SK-N-SH treated with all-trans-retinoic acid at 6 μM for 48 hours (cell line): ENCODE measurements at regions not wholly inside any gene's neighbourhood (a gene's known extent, or its start where the extent isn't known, plus 50 kb on each side); places are given as distances from the start of the nearest gene placed in this dataset.
"Not testable (repeated sequence)": the region's sequence is repeated elsewhere in the genome, so short reads cannot be mapped to it uniquely, and the experiment has no call there.

Source experiments
- ATAC-seq: fragments of 200-7000 bp; cut with Tn5 transposase; 3 replicates; pipeline ENCODE4 v1.9.1; 2020; ENCODE audit warnings: mild to moderate bottlenecking, moderate library complexity
- ARNTL ChIP-seq: fragments of 450-650 bp; formaldehyde crosslinking; IDR thresholded peaks from 2 replicates; pipeline ENCODE4 v1.5.0; 2020; ENCODE audit warnings: low read depth, mild to moderate bottlenecking, moderate library complexity, borderline replicate concordance
- CSDC2 ChIP-seq: fragments of 250-450 bp; sonication (Bioruptor Pico); IDR thresholded peaks from 2 replicates; pipeline ENCODE4 v1.5.0; 2020; ENCODE audit warnings: mild to moderate bottlenecking, moderate library complexity
- ESRRG ChIP-seq: fragments of 250-450 bp; sonication (Bioruptor Pico); IDR thresholded peaks from 2 replicates; pipeline ENCODE4 v1.6.1; 2021; ENCODE audit warnings: mild to moderate bottlenecking
- GLIS3 ChIP-seq: fragments of 250-450 bp; sonication (Bioruptor Pico); IDR thresholded peaks from 2 replicates; pipeline ENCODE4 v1.5.0; 2020; ENCODE audit warnings: mild to moderate bottlenecking, moderate library complexity
- PPARA ChIP-seq: fragments of 250-450 bp; sonication (Bioruptor Pico); IDR thresholded peaks from 2 replicates; pipeline ENCODE4 v1.5.0; 2020; ENCODE audit warnings: mild to moderate bottlenecking, borderline replicate concordance
- RARB ChIP-seq: fragments of 250-450 bp; sonication (Bioruptor Pico); IDR thresholded peaks from 2 replicates; pipeline ENCODE4 v1.8.0; 2021; ENCODE audit warnings: mild to moderate bottlenecking, moderate library complexity
- TCF4 ChIP-seq: fragments of 250-450 bp; sonication (Bioruptor Pico); IDR thresholded peaks from 2 replicates; pipeline ENCODE4 v1.8.0; 2021; ENCODE audit warnings: mild to moderate bottlenecking, moderate library complexity, borderline replicate concordance
- TOX ChIP-seq: fragments of 250-450 bp; sonication (Bioruptor Pico); IDR thresholded peaks from 2 replicates; pipeline ENCODE4 v1.8.0; 2021; ENCODE audit warnings: mild to moderate bottlenecking, moderate library complexity, borderline replicate concordance
- ZC3H10 ChIP-seq: fragments of 250-450 bp; sonication (Bioruptor Pico); IDR thresholded peaks from 2 replicates; pipeline ENCODE4 v1.5.1; 2021; ENCODE audit warnings: mild to moderate bottlenecking, moderate library complexity
- ZFP3 ChIP-seq: fragments of 250-450 bp; sonication (Bioruptor Pico); IDR thresholded peaks from 2 replicates; pipeline ENCODE4 v1.5.0; 2020; ENCODE audit warnings: mild to moderate bottlenecking, moderate library complexity
- ZFP30 ChIP-seq: fragments of 450-650 bp; formaldehyde crosslinking; IDR thresholded peaks from 2 replicates; pipeline ENCODE4 v1.5.0; 2022; ENCODE audit warnings: mild to moderate bottlenecking, moderate library complexity
- ZNF565 ChIP-seq: fragments of 450-650 bp; formaldehyde crosslinking; conservative IDR thresholded peaks from 2 replicates; pipeline ENCODE4 v1.5.0; 2020; ENCODE audit warnings: low read depth, mild to moderate bottlenecking, moderate library complexity
- ZNF70 ChIP-seq: fragments of 450-650 bp; formaldehyde crosslinking; IDR thresholded peaks from 2 replicates; pipeline ENCODE4 v1.5.0; 2020; ENCODE audit warnings: mild to moderate bottlenecking, moderate library complexity
- ZNF8 ChIP-seq: fragments of 450-650 bp; formaldehyde crosslinking; IDR thresholded peaks from 2 replicates; pipeline ENCODE4 v1.5.0; 2020; ENCODE audit warnings: mild to moderate bottlenecking, moderate library complexity
- TF ChIP-seq, protein P1 (sequence below): fragments of 250-450 bp; sonication (Bioruptor Pico); IDR thresholded peaks from 2 replicates; pipeline ENCODE4 v1.8.0; 2021; ENCODE audit warnings: low read depth, mild to moderate bottlenecking, moderate library complexity, borderline replicate concordance
- TF ChIP-seq, protein P2 (sequence below): fragments of 250-450 bp; sonication (Bioruptor Pico); IDR thresholded peaks from 2 replicates; pipeline ENCODE4 v1.5.1; 2021; ENCODE audit warnings: mild to moderate bottlenecking, moderate library complexity
- TF ChIP-seq, protein P3 (sequence below): fragments of 250-450 bp; sonication (Bioruptor Pico); IDR thresholded peaks from 2 replicates; pipeline ENCODE4 v1.5.1; 2020; ENCODE audit warnings: low read depth, mild to moderate bottlenecking, moderate library complexity
- TF ChIP-seq, protein P4 (sequence below): fragments of 250-450 bp; sonication (Bioruptor Pico); IDR thresholded peaks from 2 replicates; pipeline ENCODE4 v1.5.0; 2020; ENCODE audit warnings: mild to moderate bottlenecking, moderate library complexity
- TF ChIP-seq, protein P5 (sequence below): fragments of 250-450 bp; sonication (Bioruptor Pico); IDR thresholded peaks from 2 replicates; pipeline ENCODE4 v1.8.0; 2020; ENCODE audit warnings: mild to moderate bottlenecking, moderate library complexity, borderline replicate concordance

DNA sequence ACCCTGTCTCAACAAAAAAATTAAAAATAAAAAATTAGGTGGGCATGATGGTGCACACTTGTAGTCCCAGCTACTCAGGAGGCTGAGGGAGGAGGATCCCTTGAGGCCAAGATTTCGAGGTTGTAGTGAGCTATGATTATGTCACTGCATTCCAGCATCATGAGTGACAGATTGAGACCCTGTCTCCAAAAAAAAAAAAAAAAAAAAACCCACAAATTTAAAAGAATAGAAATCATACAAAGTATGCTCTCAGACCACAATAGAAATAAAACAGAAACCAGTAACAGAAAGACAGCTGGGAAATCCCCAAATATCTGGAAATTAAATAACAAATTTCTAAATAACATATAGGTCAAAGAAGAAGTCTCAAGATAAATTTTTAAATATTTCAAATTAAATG is 81.0 kb upstream of the HUWE1 start:
- TF ChIP-seq, protein P1, sequence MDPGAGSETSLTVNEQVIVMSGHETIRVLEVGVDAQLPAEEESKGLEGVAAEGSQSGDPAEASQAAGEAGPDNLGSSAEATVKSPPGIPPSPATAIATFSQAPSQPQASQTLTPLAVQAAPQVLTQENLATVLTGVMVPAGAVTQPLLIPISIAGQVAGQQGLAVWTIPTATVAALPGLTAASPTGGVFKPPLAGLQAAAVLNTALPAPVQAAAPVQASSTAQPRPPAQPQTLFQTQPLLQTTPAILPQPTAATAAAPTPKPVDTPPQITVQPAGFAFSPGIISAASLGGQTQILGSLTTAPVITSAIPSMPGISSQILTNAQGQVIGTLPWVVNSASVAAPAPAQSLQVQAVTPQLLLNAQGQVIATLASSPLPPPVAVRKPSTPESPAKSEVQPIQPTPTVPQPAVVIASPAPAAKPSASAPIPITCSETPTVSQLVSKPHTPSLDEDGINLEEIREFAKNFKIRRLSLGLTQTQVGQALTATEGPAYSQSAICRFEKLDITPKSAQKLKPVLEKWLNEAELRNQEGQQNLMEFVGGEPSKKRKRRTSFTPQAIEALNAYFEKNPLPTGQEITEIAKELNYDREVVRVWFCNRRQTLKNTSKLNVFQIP (CRISPR knock-in tag), result no peak
- TF ChIP-seq, protein P2, sequence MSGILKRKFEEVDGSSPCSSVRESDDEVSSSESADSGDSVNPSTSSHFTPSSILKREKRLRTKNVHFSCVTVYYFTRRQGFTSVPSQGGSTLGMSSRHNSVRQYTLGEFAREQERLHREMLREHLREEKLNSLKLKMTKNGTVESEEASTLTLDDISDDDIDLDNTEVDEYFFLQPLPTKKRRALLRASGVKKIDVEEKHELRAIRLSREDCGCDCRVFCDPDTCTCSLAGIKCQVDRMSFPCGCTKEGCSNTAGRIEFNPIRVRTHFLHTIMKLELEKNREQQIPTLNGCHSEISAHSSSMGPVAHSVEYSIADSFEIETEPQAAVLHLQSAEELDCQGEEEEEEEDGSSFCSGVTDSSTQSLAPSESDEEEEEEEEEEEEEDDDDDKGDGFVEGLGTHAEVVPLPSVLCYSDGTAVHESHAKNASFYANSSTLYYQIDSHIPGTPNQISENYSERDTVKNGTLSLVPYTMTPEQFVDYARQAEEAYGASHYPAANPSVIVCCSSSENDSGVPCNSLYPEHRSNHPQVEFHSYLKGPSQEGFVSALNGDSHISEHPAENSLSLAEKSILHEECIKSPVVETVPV (CRISPR knock-in tag), result no peak
- no peak for TF ChIP-seq ESRRG (CRISPR knock-in tag)
- TF ChIP-seq, protein P3, sequence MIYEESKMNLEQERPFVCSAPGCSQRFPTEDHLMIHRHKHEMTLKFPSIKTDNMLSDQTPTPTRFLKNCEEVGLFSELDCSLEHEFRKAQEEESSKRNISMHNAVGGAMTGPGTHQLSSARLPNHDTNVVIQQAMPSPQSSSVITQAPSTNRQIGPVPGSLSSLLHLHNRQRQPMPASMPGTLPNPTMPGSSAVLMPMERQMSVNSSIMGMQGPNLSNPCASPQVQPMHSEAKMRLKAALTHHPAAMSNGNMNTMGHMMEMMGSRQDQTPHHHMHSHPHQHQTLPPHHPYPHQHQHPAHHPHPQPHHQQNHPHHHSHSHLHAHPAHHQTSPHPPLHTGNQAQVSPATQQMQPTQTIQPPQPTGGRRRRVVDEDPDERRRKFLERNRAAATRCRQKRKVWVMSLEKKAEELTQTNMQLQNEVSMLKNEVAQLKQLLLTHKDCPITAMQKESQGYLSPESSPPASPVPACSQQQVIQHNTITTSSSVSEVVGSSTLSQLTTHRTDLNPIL (CRISPR knock-in tag), result no peak
- TF ChIP-seq, protein P4, sequence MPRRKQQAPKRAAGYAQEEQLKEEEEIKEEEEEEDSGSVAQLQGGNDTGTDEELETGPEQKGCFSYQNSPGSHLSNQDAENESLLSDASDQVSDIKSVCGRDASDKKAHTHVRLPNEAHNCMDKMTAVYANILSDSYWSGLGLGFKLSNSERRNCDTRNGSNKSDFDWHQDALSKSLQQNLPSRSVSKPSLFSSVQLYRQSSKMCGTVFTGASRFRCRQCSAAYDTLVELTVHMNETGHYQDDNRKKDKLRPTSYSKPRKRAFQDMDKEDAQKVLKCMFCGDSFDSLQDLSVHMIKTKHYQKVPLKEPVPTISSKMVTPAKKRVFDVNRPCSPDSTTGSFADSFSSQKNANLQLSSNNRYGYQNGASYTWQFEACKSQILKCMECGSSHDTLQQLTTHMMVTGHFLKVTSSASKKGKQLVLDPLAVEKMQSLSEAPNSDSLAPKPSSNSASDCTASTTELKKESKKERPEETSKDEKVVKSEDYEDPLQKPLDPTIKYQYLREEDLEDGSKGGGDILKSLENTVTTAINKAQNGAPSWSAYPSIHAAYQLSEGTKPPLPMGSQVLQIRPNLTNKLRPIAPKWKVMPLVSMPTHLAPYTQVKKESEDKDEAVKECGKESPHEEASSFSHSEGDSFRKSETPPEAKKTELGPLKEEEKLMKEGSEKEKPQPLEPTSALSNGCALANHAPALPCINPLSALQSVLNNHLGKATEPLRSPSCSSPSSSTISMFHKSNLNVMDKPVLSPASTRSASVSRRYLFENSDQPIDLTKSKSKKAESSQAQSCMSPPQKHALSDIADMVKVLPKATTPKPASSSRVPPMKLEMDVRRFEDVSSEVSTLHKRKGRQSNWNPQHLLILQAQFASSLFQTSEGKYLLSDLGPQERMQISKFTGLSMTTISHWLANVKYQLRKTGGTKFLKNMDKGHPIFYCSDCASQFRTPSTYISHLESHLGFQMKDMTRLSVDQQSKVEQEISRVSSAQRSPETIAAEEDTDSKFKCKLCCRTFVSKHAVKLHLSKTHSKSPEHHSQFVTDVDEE (CRISPR knock-in tag), result no peak
- no peak for TF ChIP-seq TOX (CRISPR knock-in tag)
- no peak for TF ChIP-seq ARNTL
- TF ChIP-seq ZNF8 (CRISPR knock-in tag), result no peak
- no peak for TF ChIP-seq ZNF70 (CRISPR knock-in tag)
- TF ChIP-seq ZFP3, result no peak
- TF ChIP-seq TCF4 (CRISPR knock-in tag), result no peak

DNA sequence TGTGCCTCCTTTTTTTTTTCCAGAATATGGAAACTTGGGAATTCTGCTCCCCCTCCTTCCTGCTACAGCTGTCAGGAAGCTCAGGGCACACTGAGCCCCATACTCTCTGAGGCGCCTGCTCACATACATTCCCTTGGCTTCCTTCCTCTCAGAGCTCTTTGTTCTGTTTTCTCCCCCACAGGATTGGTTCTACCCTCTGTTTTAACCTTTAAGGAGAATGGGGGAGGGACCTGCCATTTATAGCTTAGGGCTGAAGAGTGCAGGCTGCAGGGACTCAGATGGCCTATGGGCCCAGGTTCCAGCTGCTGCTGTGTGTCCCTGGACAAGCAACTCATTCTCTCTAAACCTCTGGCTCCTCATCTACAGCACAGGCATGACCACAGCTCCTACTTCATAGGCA is 70.7 kb upstream of the HUWE1 start:
- ATAC-seq, result not testable (repeated sequence)

More for the DNA sequence above, 81.0 kb upstream of the HUWE1 start:
- ATAC-seq, result no peak

DNA sequence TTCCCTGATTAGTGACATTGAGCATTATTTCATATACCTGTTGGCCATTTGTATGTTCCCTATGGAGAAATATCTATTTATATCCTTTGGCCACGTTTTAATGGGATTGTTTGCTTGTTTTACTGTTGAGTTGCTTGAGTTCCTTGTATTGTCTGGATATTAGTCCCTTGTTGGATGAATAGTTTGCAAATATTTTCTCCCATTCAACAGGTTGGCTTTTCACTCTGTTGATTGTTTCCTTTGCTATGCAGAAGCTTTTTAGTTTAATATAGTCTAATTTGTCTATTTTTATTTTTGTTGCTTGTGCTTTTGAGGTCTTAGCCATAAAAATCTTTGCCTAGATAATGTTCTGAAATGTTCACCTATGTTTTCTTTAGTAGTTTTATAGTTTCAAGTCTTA is 60.2 kb upstream of the HUWE1 start:
- TF ChIP-seq CSDC2 (CRISPR knock-in tag), result no peak
- TF ChIP-seq, protein P1 (CRISPR knock-in tag), result no peak
- TF ChIP-seq RARB (CRISPR knock-in tag), result no peak
- TF ChIP-seq GLIS3, result no peak
- no peak for TF ChIP-seq ZNF565
- no peak for TF ChIP-seq ZFP30 (CRISPR knock-in tag)
- TF ChIP-seq ZNF70 (CRISPR knock-in tag), result no peak
- TF ChIP-seq ZFP3, result no peak
- no peak for TF ChIP-seq ZNF8 (CRISPR knock-in tag)
- no peak for ATAC-seq

DNA sequence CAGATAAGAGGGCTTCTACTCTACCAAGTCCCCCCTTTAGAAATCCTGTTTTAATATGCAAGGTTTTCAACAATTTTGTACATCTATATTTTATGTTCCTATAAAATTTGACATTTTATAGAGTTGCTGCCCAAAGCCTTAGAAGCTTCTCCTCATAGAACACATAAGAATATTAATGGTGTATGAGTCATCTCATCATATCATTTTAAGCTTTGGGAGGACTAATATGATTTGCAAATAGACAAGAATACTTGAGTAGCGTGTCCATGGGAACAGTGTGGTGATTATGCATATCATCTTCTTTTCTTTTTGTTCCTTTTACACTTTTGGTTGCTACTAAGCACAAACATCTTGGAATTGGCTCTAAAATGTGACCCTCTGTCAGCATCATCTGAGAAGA is 56.7 kb upstream of the HUWE1 start:
- ATAC-seq, result no peak
- TF ChIP-seq RARB (CRISPR knock-in tag) (no peak), ZFP30 (CRISPR knock-in tag) (no peak), ZNF8 (CRISPR knock-in tag) (no peak), ESRRG (CRISPR knock-in tag) (no peak), ZC3H10 (CRISPR knock-in tag) (no peak), PPARA (no peak), ARNTL (no peak)
- TF ChIP-seq, protein P5, sequence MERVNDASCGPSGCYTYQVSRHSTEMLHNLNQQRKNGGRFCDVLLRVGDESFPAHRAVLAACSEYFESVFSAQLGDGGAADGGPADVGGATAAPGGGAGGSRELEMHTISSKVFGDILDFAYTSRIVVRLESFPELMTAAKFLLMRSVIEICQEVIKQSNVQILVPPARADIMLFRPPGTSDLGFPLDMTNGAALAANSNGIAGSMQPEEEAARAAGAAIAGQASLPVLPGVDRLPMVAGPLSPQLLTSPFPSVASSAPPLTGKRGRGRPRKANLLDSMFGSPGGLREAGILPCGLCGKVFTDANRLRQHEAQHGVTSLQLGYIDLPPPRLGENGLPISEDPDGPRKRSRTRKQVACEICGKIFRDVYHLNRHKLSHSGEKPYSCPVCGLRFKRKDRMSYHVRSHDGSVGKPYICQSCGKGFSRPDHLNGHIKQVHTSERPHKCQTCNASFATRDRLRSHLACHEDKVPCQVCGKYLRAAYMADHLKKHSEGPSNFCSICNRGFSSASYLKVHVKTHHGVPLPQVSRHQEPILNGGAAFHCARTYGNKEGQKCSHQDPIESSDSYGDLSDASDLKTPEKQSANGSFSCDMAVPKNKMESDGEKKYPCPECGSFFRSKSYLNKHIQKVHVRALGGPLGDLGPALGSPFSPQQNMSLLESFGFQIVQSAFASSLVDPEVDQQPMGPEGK (CRISPR knock-in tag), result no peak
- TF ChIP-seq, protein P3 (CRISPR knock-in tag), result no peak
- TF ChIP-seq, protein P4 (CRISPR knock-in tag), result no peak
